Trophoblast cell (in vitro differentiated cells and primary cell): ENCODE measurements at regions not wholly inside any gene's neighbourhood (a gene's known extent, or its start where the extent isn't known, plus 50 kb on each side); places are given as distances from the start of the nearest gene placed in this dataset.

Source experiments
- DNase-seq, 2 donors: peaks; one replicate each; pipeline ENCODE4 v3.0.0-alpha.2; 2016
- H2AFZ ChIP-seq: 2 replicates; pipeline ENCODE4 v1.6.1; 2013; ENCODE audit warnings: low read length, moderate library complexity, mild to moderate bottlenecking; ENCODE audit not compliant: insufficient read depth, poor library complexity
- H2AK5ac ChIP-seq: 2 replicates; pipeline ENCODE4 v1.6.1; 2013; ENCODE audit warnings: mild to moderate bottlenecking, low read length
- H2BK120ac ChIP-seq: 2 replicates; pipeline ENCODE4 v1.6.1; 2013; ENCODE audit warnings: low read length, mild to moderate bottlenecking, moderate library complexity; ENCODE audit not compliant: insufficient read depth, poor library complexity
- H2BK12ac ChIP-seq: 2 replicates; pipeline ENCODE4 v1.6.1; 2013; ENCODE audit warnings: mild to moderate bottlenecking, low read length, moderate library complexity
- H2BK5ac ChIP-seq: 2 replicates; pipeline ENCODE4 v1.6.1; 2013; ENCODE audit warnings: low read length, low read depth, moderate library complexity, mild to moderate bottlenecking; ENCODE audit not compliant: poor library complexity
- H3K14ac ChIP-seq: 2 replicates; pipeline ENCODE4 v1.6.1; 2013; ENCODE audit warnings: mild to moderate bottlenecking, low read length
- H3K18ac ChIP-seq: 2 replicates; pipeline ENCODE4 v1.6.1; 2013; ENCODE audit warnings: mild to moderate bottlenecking, low read length
- H3K23ac ChIP-seq: 2 replicates; pipeline ENCODE4 v1.6.1; 2013; ENCODE audit warnings: low read length
- H3K27ac ChIP-seq: 2 replicates; pipeline ENCODE4 v1.5.1; 2013; ENCODE audit warnings: low read depth, mild to moderate bottlenecking, inconsistent platforms, low read length, moderate library complexity
- H3K27me3 ChIP-seq: 2 replicates; pipeline ENCODE4 v1.6.1; 2013; ENCODE audit warnings: inconsistent platforms, mild to moderate bottlenecking, low read length, moderate library complexity; ENCODE audit not compliant: insufficient read depth
- H3K36me3 ChIP-seq, 2 experiments: 1 replicate in 1 of 2; 2 replicates in 1 of 2; pipeline ENCODE4 v1.6.1; 2013; ENCODE audit warnings: low read length in 2 of 2, mild to moderate bottlenecking in 2 of 2, moderate library complexity in 1 of 2; ENCODE audit not compliant: insufficient read depth in 2 of 2, control insufficient read depth in 1 of 2
- H3K4ac ChIP-seq: 2 replicates; pipeline ENCODE4 v1.6.1; 2013; ENCODE audit warnings: low read depth, mild to moderate bottlenecking, low read length, moderate library complexity
- H3K4me1 ChIP-seq, 2 experiments: 1 replicate in 1 of 2; 2 replicates in 1 of 2; pipeline ENCODE4 v1.6.1; 2013; ENCODE audit warnings: low read length in 2 of 2, mild to moderate bottlenecking in 2 of 2, moderate library complexity in 1 of 2; ENCODE audit not compliant: insufficient read depth in 2 of 2, control insufficient read depth in 1 of 2
- H3K4me2 ChIP-seq: 2 replicates; pipeline ENCODE4 v1.6.1; 2013; ENCODE audit warnings: inconsistent platforms, mild to moderate bottlenecking, low read length, moderate library complexity
- H3K4me3 ChIP-seq: 2 replicates; pipeline ENCODE4 v1.5.1; 2013; ENCODE audit warnings: mild to moderate bottlenecking, low read depth, low read length, inconsistent platforms
- H3K79me1 ChIP-seq: one replicate; pipeline ENCODE4 v1.6.1; 2013; ENCODE audit warnings: low read length
- H3K79me2 ChIP-seq: 2 replicates; pipeline ENCODE4 v1.6.1; 2013; ENCODE audit warnings: low read length, mild to moderate bottlenecking; ENCODE audit not compliant: control insufficient read depth, insufficient read depth, poor library complexity
- H3K9ac ChIP-seq: 2 replicates; pipeline ENCODE4 v1.6.1; 2013; ENCODE audit warnings: mild to moderate bottlenecking, low read length
- H3K9me3 ChIP-seq: 2 replicates; pipeline ENCODE4 v1.6.1; 2013; ENCODE audit warnings: low read depth, mild to moderate bottlenecking, control low read depth, inconsistent platforms, low read length; ENCODE audit not compliant: insufficient read depth
- H4K12ac ChIP-seq: 2 replicates; pipeline ENCODE4 v1.6.1; 2013; ENCODE audit warnings: low read depth, mild to moderate bottlenecking, low read length, moderate library complexity
- H4K8ac ChIP-seq: 2 replicates; pipeline ENCODE4 v1.6.1; 2013; ENCODE audit warnings: low read depth, mild to moderate bottlenecking, low read length, moderate library complexity
- H4K91ac ChIP-seq: one replicate; pipeline ENCODE4 v1.6.1; 2013; ENCODE audit warnings: low read depth, mild to moderate bottlenecking, low read length, moderate library complexity
- WGBS: extraction: QIAGEN DNeasy Blood & Tissue Kit; methylation state at CpG from one replicate; pipeline ENCODE4 v1.1.7; 2013; ENCODE audit warnings: missing lambda C conversion rate; ENCODE audit not compliant: insufficient read length, insufficient coverage; ENCODE audit errors: extremely low coverage; 5-methylcytosine and 5-hydroxymethylcytosine counted together

DNA sequence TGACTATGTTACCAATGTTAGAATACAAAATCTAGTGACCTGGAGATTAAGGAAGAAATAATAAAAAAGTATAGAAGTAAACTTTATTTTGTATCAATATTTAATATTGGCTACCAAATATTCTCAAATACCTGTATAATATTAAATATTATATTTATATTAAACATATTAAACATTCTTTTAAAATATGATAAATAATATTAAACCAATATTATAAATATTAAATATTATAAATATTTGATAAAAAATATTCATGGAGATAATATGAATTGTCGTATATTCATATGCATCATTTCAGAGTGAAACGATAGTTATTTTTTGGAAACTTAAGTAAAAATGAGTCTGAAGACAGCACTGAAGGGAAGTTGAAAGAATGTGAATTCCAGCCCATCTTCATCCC lies 571.2 kb upstream of the KLF12 start:
- Histone ChIP-seq H3K4me3 (no peak overlapping the region), H3K14ac (no peak overlapping the region), H2AK5ac (no peak overlapping the region), H4K12ac (no peak overlapping the region), H3K18ac (no peak overlapping the region), H2BK5ac (no peak overlapping the region), H4K8ac (no peak overlapping the region), H2BK120ac (no peak overlapping the region), H3K4me2 (no peak overlapping the region), H2BK12ac (no peak overlapping the region), H3K4ac (no peak overlapping the region), H3K23ac (no peak overlapping the region), H3K36me3 (no peaks in the 10 kb centered on the region), H4K91ac (no peak overlapping the region), H3K9me3 (no peaks in the 10 kb centered on the region), H2AFZ (no peak overlapping the region), H3K79me2 (no peaks in the 10 kb centered on the region), H3K79me1 (no peaks in the 10 kb centered on the region), H3K27me3 (no peaks in the 10 kb centered on the region), H3K27ac (no peak overlapping the region), H3K4me1 (no peaks in the 10 kb centered on the region), H3K9ac (no peak overlapping the region)
- no peak for DNase-seq
- no CpG with 5 or more reads among the region's 2 CpGs for WGBS

DNA sequence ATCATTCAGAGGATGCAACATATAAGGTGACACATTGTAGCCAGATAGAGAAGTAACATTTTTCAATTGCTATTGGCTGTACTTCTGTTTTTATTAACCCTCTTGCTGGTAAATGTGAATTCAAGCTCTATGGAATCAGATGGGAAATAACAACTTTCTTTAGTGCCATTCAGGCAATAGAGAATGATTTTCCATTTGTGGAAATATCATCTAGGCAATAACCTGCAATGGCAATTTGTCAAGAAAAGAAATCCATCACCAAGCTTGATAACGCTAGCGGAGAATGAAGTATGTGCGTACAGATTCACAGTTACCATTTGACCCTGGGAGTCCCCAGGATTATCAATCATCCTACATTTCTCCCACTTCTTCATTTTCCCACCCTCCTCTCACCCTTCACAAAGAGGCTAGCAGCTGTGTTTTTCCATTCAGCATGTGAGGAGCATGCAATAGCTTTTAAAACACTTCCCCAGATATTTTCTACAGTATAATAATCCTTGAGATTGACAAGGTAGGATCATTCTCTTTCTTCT lies 569.7 kb upstream of the KLF12 start:
- no peaks in the 10 kb centered on the region for H3K79me1 ChIP-seq
- no peak overlapping the region for H3K9ac ChIP-seq
- H3K9me3 ChIP-seq: no peaks in the 10 kb centered on the region
- H3K14ac ChIP-seq: no peak overlapping the region
- H2AFZ ChIP-seq: no peak overlapping the region
- no peaks in the 10 kb centered on the region for H3K27me3 ChIP-seq
- no peak overlapping the region for H3K23ac ChIP-seq
- H4K8ac ChIP-seq: no peak overlapping the region
- no peak overlapping the region for H2BK120ac ChIP-seq
- no peak overlapping the region for H4K12ac ChIP-seq
- WGBS: no CpG with 5 or more reads among the region's 3 CpGs
- H3K36me3 ChIP-seq: no peaks in the 10 kb centered on the region
- no peak overlapping the region for H3K4me3 ChIP-seq
- H3K4me2 ChIP-seq: no peak overlapping the region
- no peaks in the 10 kb centered on the region for H3K79me2 ChIP-seq
- H3K4ac ChIP-seq: no peak overlapping the region
- H3K27ac ChIP-seq: no peak overlapping the region
- H2AK5ac ChIP-seq: no peak overlapping the region
- no peak overlapping the region for H2BK12ac ChIP-seq
- no peak overlapping the region for H2BK5ac ChIP-seq
- no peaks in the 10 kb centered on the region for H3K4me1 ChIP-seq
- no peak overlapping the region for H4K91ac ChIP-seq
- no peak overlapping the region for H3K18ac ChIP-seq
- no peak for DNase-seq

DNA sequence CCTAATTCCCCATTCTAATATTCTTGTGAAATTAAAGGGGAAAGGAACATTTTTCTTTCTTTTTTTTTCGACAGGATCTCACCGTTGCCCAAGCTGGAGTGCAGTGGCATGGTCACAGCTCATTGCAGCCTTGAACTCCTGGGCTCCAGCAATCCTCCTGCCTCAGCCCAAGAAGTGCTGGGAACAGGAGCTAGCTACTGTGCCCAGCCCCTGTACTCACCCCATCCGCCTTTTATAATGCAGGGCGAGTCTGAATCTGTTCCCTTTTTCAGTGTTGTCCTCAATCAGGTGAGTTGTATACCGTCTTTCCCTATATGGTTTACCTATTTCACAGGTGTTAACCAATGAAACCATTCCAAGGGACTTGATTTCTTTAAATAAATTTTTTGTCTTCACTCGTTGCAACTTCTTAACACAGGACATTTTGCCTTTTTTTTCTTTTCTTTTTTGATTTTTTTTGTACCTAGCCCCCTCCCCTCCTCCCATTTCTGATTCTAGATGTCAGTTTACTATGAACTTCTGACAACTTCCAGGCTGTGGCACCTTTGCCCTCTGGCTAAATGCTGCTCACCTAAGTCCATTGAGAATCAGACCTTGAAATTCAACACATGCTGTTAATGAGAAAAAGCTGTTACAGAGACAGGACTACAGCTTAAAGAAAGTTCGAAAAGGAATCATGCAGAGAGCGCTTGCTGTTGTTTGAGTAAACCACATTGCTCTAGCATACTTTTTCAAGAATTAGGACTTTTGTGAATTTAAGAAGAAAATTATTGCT lies 562.1 kb upstream of the KLF12 start:
- WGBS: no CpG with 5 or more reads among the region's 8 CpGs
- H3K23ac ChIP-seq: no peak overlapping the region
- H2AFZ ChIP-seq: no peak overlapping the region
- no peak overlapping the region for H2BK5ac ChIP-seq
- H3K18ac ChIP-seq: no peak overlapping the region
- H3K4ac ChIP-seq: no peak overlapping the region
- H3K14ac ChIP-seq: no peak overlapping the region
- H3K27ac ChIP-seq: no peak overlapping the region
- H3K4me3 ChIP-seq: no peak overlapping the region
- no peak overlapping the region for H2BK120ac ChIP-seq
- H4K91ac ChIP-seq: no peak overlapping the region
- no peak overlapping the region for H4K8ac ChIP-seq
- no peaks in the 10 kb centered on the region for H3K27me3 ChIP-seq
- no peaks in the 10 kb centered on the region for H3K9me3 ChIP-seq
- H3K4me1 ChIP-seq: peaks cover 0 to 6% of the 10 kb centered on the region in 2 experiments
- H3K4me2 ChIP-seq: no peak overlapping the region
- no peak overlapping the region for H4K12ac ChIP-seq
- no peaks in the 10 kb centered on the region for H3K79me2 ChIP-seq
- no peak overlapping the region for H2AK5ac ChIP-seq
- H2BK12ac ChIP-seq: no peak overlapping the region
- no peaks in the 10 kb centered on the region for H3K36me3 ChIP-seq
- H3K9ac ChIP-seq: no peak overlapping the region
- no peaks in the 10 kb centered on the region for H3K79me1 ChIP-seq
- DNase-seq: no peak

DNA sequence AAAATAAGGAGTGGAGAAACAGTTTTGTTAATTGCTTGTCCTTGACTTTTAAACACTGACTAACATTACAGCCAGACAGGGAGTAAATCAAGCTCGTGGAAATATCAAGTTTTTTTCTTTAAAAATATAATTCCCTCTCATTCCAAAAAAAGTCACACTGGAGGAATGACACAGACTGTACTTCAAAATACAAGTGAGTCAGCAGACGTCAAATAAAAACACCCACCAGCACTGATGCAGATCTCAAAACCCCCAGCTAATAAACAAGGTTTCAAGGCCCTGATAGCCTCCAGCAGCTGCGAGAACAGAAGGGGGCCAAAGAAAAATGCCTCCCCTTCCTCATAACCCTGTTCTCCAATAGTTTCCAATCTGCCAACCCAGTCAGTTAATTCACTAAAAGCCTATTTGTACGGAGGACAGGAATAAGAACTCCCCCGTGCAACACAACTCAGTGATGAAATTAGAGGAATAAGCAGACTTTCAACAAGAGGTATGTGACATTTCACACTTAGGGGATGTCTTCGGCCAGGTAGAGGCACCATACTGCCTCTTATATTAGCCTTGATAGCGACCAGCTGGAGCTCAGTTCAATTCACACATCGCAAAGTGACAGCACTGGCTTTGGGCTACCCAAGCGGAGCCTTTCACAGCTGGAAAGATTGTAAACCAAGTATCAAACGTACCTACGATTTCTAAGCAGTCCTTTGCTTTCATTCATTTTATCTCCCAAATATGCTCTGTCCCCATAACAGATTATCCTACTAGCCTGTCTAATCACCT lies 561.0 kb upstream of the KLF12 start:
- no CpG with 5 or more reads among the region's 11 CpGs for WGBS
- Histone ChIP-seq H3K79me2 (no peaks in the 10 kb centered on the region), H2BK120ac (no peak overlapping the region), H3K9me3 (no peaks in the 10 kb centered on the region), H3K9ac (no peak overlapping the region), H3K79me1 (no peaks in the 10 kb centered on the region), H3K27me3 (no peaks in the 10 kb centered on the region), H4K91ac (no peak overlapping the region), H3K4ac (no peak overlapping the region), H3K27ac (no peak overlapping the region), H2AFZ (no peak overlapping the region), H3K36me3 (no peaks in the 10 kb centered on the region), H3K14ac (no peak overlapping the region), H2BK5ac (no peak overlapping the region), H3K4me1 (peaks cover 0 to 6% of the 10 kb centered on the region in 2 experiments), H3K18ac (no peak overlapping the region), H3K23ac (no peak overlapping the region), H3K4me3 (no peak overlapping the region), H2BK12ac (no peak overlapping the region), H2AK5ac (no peak overlapping the region), H3K4me2 (no peak overlapping the region), H4K12ac (no peak overlapping the region), H4K8ac (no peak overlapping the region)
- DNase-seq: no peak
